HCT116 (cell line): ENCODE measurements at regions not wholly inside any gene's neighbourhood (a gene's known extent, or its start where the extent isn't known, plus 50 kb on each side); places are given as distances from the start of the nearest gene placed in this dataset.

ENCODE experiments used
- ATAC-seq: fragments of 200-7000 bp; cut with Tn5 transposase; 2 replicates; pipeline ENCODE4 v1.9.1; 2020; ENCODE audit warnings: mild to moderate bottlenecking, moderate library complexity
- BruUV-seq: library from RNA; stranded (reverse); fragments of 400-500 nt; replicated peaks from 2 replicates; lab custom pipeline; 2021; lab: Mats Ljungman, UMichigan
- CTCF ChIA-PET: fragments of 300-600 bp; sonication (Branson Sonifier 250); formaldehyde crosslinking; loops from one replicate; lab custom pipeline; 2021; ENCODE audit warnings: antibody characterized with exemption; lab: Charles Lee
- POLR2A ChIA-PET: fragments of 300-600, 350-600 bp; sonication (Branson Sonifier 250); formaldehyde crosslinking; loops from one replicate; lab custom pipeline; 2021; ENCODE audit warnings: antibody characterized with exemption; lab: Charles Lee
- RAD21 ChIA-PET, 2 experiments: fragments of 300-600 bp; sonication (Branson Sonifier 250); formaldehyde crosslinking; loops; one replicate each; lab custom pipeline; 2023; ENCODE audit warnings: low total read pairs in 2 of 2; ENCODE audit not compliant: uncharacterized antibody in 2 of 2, unreplicated experiment in 2 of 2, low non-redundant PET in 1 of 2; lab: Charles Lee
- DNase-seq: peaks from one replicate; pipeline ENCODE4 v3.0.0-alpha.2; 2010; ENCODE audit warnings: low read depth, low spot score
- H2AFZ ChIP-seq: fragments of 200-600 bp; shearing (Covaris generic), sonication (generic); 2 replicates; pipeline ENCODE4 v1.6.1; 2017; ENCODE audit warnings: low read depth, mixed run types, mixed read lengths, antibody characterized with exemption, low read length; ENCODE audit not compliant: poor library complexity, severe bottlenecking
- H3K27ac ChIP-seq: 2 replicates; pipeline ENCODE4 v1.5.1; 2012; ENCODE audit warnings: low read depth, low read length
- H3K27me3 ChIP-seq: fragments of 200-600 bp; sonication (generic); 2 replicates; pipeline ENCODE4 v1.6.1; 2016; ENCODE audit warnings: mixed run types, low read length, mixed read lengths; ENCODE audit not compliant: insufficient read depth
- H3K36me3 ChIP-seq, 2 experiments: fragments of 200-500 bp in 1 of 2; fragments of 200-600 bp in 1 of 2; sonication (Bioruptor generic) in 1 of 2; sonication (generic) in 1 of 2; 2 replicates each; pipeline versions ENCODE4 v1.5.1 to v1.6.1; 2014 to 2016; ENCODE audit warnings: low read length in 2 of 2, inconsistent platforms in 1 of 2, mixed read lengths in 1 of 2, mixed run types in 1 of 2; ENCODE audit not compliant: insufficient read depth in 2 of 2, control insufficient read depth in 1 of 2
- H3K4me1 ChIP-seq, 2 experiments: fragments of 200-600 bp in 1 of 2; sonication (generic) in 1 of 2; 2 replicates each; pipeline versions ENCODE4 v1.5.1 to v1.6.1; 2012 to 2017; ENCODE audit warnings: low read length in 2 of 2, inconsistent platforms in 1 of 2, mild to moderate bottlenecking in 1 of 2, mixed read lengths in 1 of 2, mixed run types in 1 of 2, moderate library complexity in 1 of 2; ENCODE audit not compliant: insufficient read depth in 2 of 2, control insufficient read depth in 1 of 2
- H3K4me2 ChIP-seq: fragments of 200-600 bp; sonication (generic); 2 replicates; pipeline ENCODE4 v1.6.1; 2017; ENCODE audit warnings: mixed run types, low read length, mixed read lengths
- H3K4me3 ChIP-seq, 2 experiments: fragments of 200-600 bp in 1 of 2; sonication (generic) in 1 of 2; replicated peaks in 1 of 2; 2 replicates each; pipeline ENCODE4 v1.5.1; 2011 to 2016; ENCODE audit warnings: low read length in 2 of 2, control low read depth in 1 of 2, low read depth in 1 of 2, mild to moderate bottlenecking in 1 of 2, mixed read lengths in 1 of 2, mixed run types in 1 of 2
- H3K79me2 ChIP-seq: fragments of 200-600 bp; sonication (generic); 2 replicates; pipeline ENCODE4 v1.6.1; 2017; ENCODE audit warnings: mild to moderate bottlenecking, mixed run types, low read length, moderate library complexity, mixed read lengths; ENCODE audit not compliant: insufficient read depth
- H3K9ac ChIP-seq: fragments of 200-600 bp; sonication (generic); 2 replicates; pipeline ENCODE4 v1.6.1; 2016; ENCODE audit warnings: low read length, mixed read lengths
- H3K9me2 ChIP-seq: fragments of 200-600 bp; sonication (generic), shearing (Covaris generic); 2 replicates; pipeline ENCODE4 v1.6.1; 2017; ENCODE audit warnings: mixed run types, mild to moderate bottlenecking, moderate library complexity; ENCODE audit not compliant: insufficient read depth
- H3K9me3 ChIP-seq, 2 experiments: fragments of 200-500 bp in 1 of 2; fragments of 200-600 bp in 1 of 2; sonication (Bioruptor generic) in 1 of 2; sonication (generic) in 1 of 2; 2 replicates each; pipeline ENCODE4 v1.6.1; 2014 to 2017; ENCODE audit warnings: low read length in 2 of 2, mixed read lengths in 2 of 2, inconsistent platforms in 1 of 2, low read depth in 1 of 2, mild to moderate bottlenecking in 1 of 2, mixed run types in 1 of 2, moderate library complexity in 1 of 2; ENCODE audit not compliant: control insufficient read depth in 1 of 2, insufficient read depth in 1 of 2
- H4K20me1 ChIP-seq: fragments of 200-600 bp; sonication (generic), shearing (Covaris generic); 2 replicates; pipeline ENCODE4 v1.6.1; 2017; ENCODE audit warnings: mixed run types, mild to moderate bottlenecking, moderate library complexity; ENCODE audit not compliant: insufficient read depth
- CTCF ChIP-seq, 3 experiments: fragments of 200-600 bp in 1 of 3; sonication (generic) in 1 of 3; IDR thresholded peaks in 2 of 3; conservative IDR thresholded peaks in 1 of 3; 2 replicates each; pipeline ENCODE4 v1.5.1; 2012 to 2017; ENCODE audit warnings: low read depth in 2 of 3, low read length in 2 of 3, antibody characterized with exemption in 1 of 3, borderline replicate concordance in 1 of 3, control low read depth in 1 of 3, mild to moderate bottlenecking in 1 of 3, mixed read lengths in 1 of 3, mixed run types in 1 of 3, moderate library complexity in 1 of 3; ENCODE audit not compliant: insufficient read depth in 1 of 3
- EGR1 ChIP-seq: IDR thresholded peaks from 2 replicates; pipeline ENCODE4 v1.6.1; 2012; ENCODE audit warnings: low read depth
- ELF1 ChIP-seq: IDR thresholded peaks from 2 replicates; pipeline ENCODE4 v1.6.1; 2012; ENCODE audit warnings: low read depth, borderline replicate concordance
- EZH2 ChIP-seq: fragments of 200-600 bp; sonication (generic); IDR thresholded peaks from 2 replicates; pipeline ENCODE4 v1.6.1; 2017; ENCODE audit warnings: antibody characterized with exemption, mixed run types
- EZH2phosphoT487 ChIP-seq: fragments of 200-600 bp; IDR thresholded peaks from 2 replicates; pipeline ENCODE4 v1.6.1; 2018; ENCODE audit warnings: antibody characterized with exemption, borderline replicate concordance
- FOSL1 ChIP-seq: IDR thresholded peaks from 2 replicates; pipeline ENCODE4 v1.6.1; 2012; ENCODE audit warnings: low read depth
- POLR2A ChIP-seq: IDR thresholded peaks from 2 replicates; pipeline ENCODE4 v1.7.0; 2011; ENCODE audit warnings: borderline replicate concordance; ENCODE audit not compliant: insufficient read depth, insufficient read length; ENCODE audit errors: extremely low read depth
- POLR2AphosphoS5 ChIP-seq: IDR thresholded peaks from 2 replicates; pipeline ENCODE4 v1.6.1; 2011; ENCODE audit warnings: mild to moderate bottlenecking, low read depth, low read length, moderate library complexity
- RAD21 ChIP-seq: IDR thresholded peaks from 2 replicates; pipeline ENCODE4 v1.6.1; 2012; ENCODE audit warnings: low read depth, mild to moderate bottlenecking
- SP1 ChIP-seq: IDR thresholded peaks from 2 replicates; pipeline ENCODE4 v1.6.1; 2012; ENCODE audit warnings: low read depth
- TCF7L2 ChIP-seq: IDR thresholded peaks from 2 replicates; pipeline ENCODE4 v1.7.0; 2011; ENCODE audit warnings: borderline replicate concordance, inconsistent platforms; ENCODE audit not compliant: insufficient read depth, insufficient read length; ENCODE audit errors: extremely low read depth
- ZFX ChIP-seq: fragments of 450-650 bp; IDR thresholded peaks from 2 replicates; pipeline ENCODE4 v1.6.1; 2017
- intact Hi-C: fragments of 100-400 bp; cut with micrococcal nuclease; formaldehyde crosslinking; loops from 2 replicates; pipeline ENCODE4 v1.10.0; 2022

DNA sequence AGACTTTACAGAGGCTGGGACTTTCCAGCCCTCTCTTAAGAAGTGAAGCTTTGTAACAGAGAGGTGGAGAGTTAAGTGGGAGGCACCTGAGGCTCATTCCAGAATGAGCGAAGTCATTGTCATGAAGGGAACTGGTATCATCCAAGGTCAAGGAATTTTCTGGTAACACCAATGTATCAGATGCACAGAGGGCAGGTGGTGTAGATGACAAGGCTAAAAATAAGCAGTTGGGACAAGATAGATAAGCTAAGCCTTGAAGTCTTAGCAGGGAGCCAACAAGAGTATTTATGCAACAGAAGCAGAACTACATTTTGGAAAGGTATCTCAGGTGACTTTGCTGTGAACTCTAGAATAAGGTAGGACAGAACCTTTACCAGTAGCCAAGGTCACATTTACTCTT is 257.0 kb upstream of the AUTS2 start (continued):
- TF ChIP-seq CTCF (IDR thresholded peaks at IDR 0.05 in 2 of 3, conservative IDR thresholded peaks at IDR 0.05 in 1 of 3; ENCODE audit: borderline replicate concordance in 1 of 3, insufficient read depth in 1 of 3, low read depth in 2 of 3, low read length in 2 of 3) (no peak), EZH2phosphoT487 (no peak), ELF1 (no peak), EGR1 (no peak)

GRCh38 chr7:69342154-69342884 is 256.0 kb upstream of the AUTS2 start:
- Histone ChIP-seq H3K79me2 (no peaks in the 10 kb centered on the region), H3K4me1 (no peaks in the 10 kb centered on the region), H3K27ac (no peak overlapping the region), H3K9me3 (peaks cover 0 to 20% of the 10 kb centered on the region in 2 experiments; a peak in 1 of 4 replicates), H3K9me2 (no peaks in the 10 kb centered on the region), H4K20me1 (no peaks in the 10 kb centered on the region), H3K4me2 (no peak overlapping the region), H2AFZ (no peak overlapping the region), H3K9ac (no peak overlapping the region), H3K36me3 (no peaks in the 10 kb centered on the region), H3K4me3 (no peak overlapping the region), H3K27me3 (no peaks in the 10 kb centered on the region)
- TF ChIP-seq POLR2A = no peak
- TF ChIP-seq FOSL1 = no peak
- TF ChIP-seq ZFX = no peak
- TF ChIP-seq EZH2 = no peak
- TF ChIP-seq SP1 = no peak
- no peak for TF ChIP-seq EZH2phosphoT487
- TF ChIP-seq ELF1 = no peak
- no peak for TF ChIP-seq POLR2AphosphoS5
- TF ChIP-seq TCF7L2 = no peak
- no peak for TF ChIP-seq RAD21
- ChIA-PET CTCF (no interaction called here), POLR2A (no interaction called here), RAD21 (no interaction called here)
- DNase-seq = no peak
- no peak for ATAC-seq
- intact Hi-C loops = no loop called here
- BruUV-seq = no TSS peak
